ENCODE measurements at regions not wholly inside any gene's neighbourhood (a gene's known extent, or its start where the extent isn't known, plus 50 kb on each side); places are given as distances from the start of the nearest gene placed in this dataset.

- TF ChIP-seq CTCF (IDR thresholded peaks at IDR 0.05; ENCODE audit: insufficient read depth, low read depth, low read length) (no peak), EZH2 (IDR thresholded peaks at IDR 0.05; ENCODE audit: insufficient read depth, low read length) (no peak)
These were observed 216.9 kb upstream of the THBS1 start for GRCh38 chr15:39363761-39364586.
